Ishikawa (cell line): ENCODE measurements at regions not wholly inside any gene's neighbourhood (a gene's known extent, or its start where the extent isn't known, plus 50 kb on each side); places are given as distances from the start of the nearest gene placed in this dataset.

Source experiments
- CEBPB ChIP-seq: IDR thresholded peaks from 2 replicates; pipeline ENCODE4 v1.6.1; 2012
- FOXM1 ChIP-seq: IDR thresholded peaks from 2 replicates; pipeline ENCODE4 v1.6.1; 2012; ENCODE audit warnings: low read depth, borderline replicate concordance
- RAD21 ChIP-seq: IDR thresholded peaks from 2 replicates; pipeline ENCODE4 v1.6.1; 2012; ENCODE audit warnings: low read depth
- TEAD4 ChIP-seq: IDR thresholded peaks from 2 replicates; pipeline ENCODE4 v1.6.1; 2012
- ZBTB7A ChIP-seq: IDR thresholded peaks from 2 replicates; pipeline ENCODE4 v1.6.1; 2012; ENCODE audit warnings: low read depth
- TF ChIP-seq, protein P1 (sequence below): IDR thresholded peaks from 2 replicates; pipeline ENCODE4 v1.6.1; 2012

DNA sequence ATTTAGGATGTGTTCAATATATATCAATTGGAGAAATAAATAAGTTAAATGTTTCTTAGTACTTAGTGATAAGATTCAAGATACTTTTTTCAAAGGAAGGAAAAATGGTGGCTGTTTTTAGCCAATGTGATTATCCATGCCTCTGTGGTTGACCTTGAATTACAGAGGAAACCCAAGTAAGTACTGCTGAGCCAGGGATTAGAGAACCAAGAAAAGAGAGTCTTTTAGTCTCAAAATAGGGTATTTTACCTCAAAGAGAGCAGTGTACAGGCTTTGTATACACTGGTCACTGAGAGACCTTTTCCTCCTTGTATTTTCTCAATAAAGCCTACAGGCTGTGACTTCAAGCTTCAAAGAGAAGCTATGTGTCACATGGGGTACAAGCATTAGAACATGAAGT lies 1075.3 kb downstream of the ADGRL3 start:
- TF ChIP-seq RAD21 (no peak), FOXM1 (no peak), TEAD4 (no peak), CEBPB (no peak), ZBTB7A (no peak)
- TF ChIP-seq, protein P1, sequence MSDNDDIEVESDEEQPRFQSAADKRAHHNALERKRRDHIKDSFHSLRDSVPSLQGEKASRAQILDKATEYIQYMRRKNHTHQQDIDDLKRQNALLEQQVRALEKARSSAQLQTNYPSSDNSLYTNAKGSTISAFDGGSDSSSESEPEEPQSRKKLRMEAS: no peak
